ENCODE measurements at regions not wholly inside any gene's neighbourhood (a gene's known extent, or its start where the extent isn't known, plus 50 kb on each side); places are given as distances from the start of the nearest gene placed in this dataset.

GRCh38 chr9:103789686-103790085 is 304.4 kb upstream of the SMC2 start:
- DNase-seq (ENCODE audit: low read depth): no peak

GRCh38 chr9:103798620-103799019 is 295.5 kb upstream of the SMC2 start:
- DNase-seq (ENCODE audit: low read depth): peak; percentile 80
- TF ChIP-seq CTCF (IDR thresholded peaks at IDR 0.05; ENCODE audit: insufficient read depth, low read length, poor library complexity, severe bottlenecking): no peak

More at GRCh38 chr9:103789686-103790085, 304.4 kb upstream of the SMC2 start:
- no peaks in the 10 kb centered on the region for H3K36me3 ChIP-seq (ENCODE audit: control insufficient read depth, insufficient read depth, low read length)
- no peaks in the 10 kb centered on the region for H3K27me3 ChIP-seq (ENCODE audit: control insufficient read depth, insufficient read depth, low read length)
- no peak overlapping the region for H3K4me3 ChIP-seq (ENCODE audit: low read depth, low read length)
- peak; percentile 35 for TF ChIP-seq CTCF (IDR thresholded peaks at IDR 0.05; ENCODE audit: insufficient read depth, low read length, poor library complexity, severe bottlenecking)

GRCh38 chr9:103799959-103800358 is 294.1 kb upstream of the SMC2 start:
- Histone ChIP-seq H3K36me3 (ENCODE audit: control insufficient read depth, insufficient read depth, low read length) (no peaks in the 10 kb centered on the region), H3K4me3 (ENCODE audit: low read depth, low read length) (no peak overlapping the region), H3K27me3 (ENCODE audit: control insufficient read depth, insufficient read depth, low read length) (no peaks in the 10 kb centered on the region)
- no peak for DNase-seq (ENCODE audit: low read depth)
- no peak for TF ChIP-seq CTCF (IDR thresholded peaks at IDR 0.05; ENCODE audit: insufficient read depth, low read length, poor library complexity, severe bottlenecking)

More at GRCh38 chr9:103798620-103799019, 295.5 kb upstream of the SMC2 start:
- no peaks in the 10 kb centered on the region for H3K27me3 ChIP-seq (ENCODE audit: control insufficient read depth, insufficient read depth, low read length)
- H3K36me3 ChIP-seq (ENCODE audit: control insufficient read depth, insufficient read depth, low read length): no peaks in the 10 kb centered on the region
- no peak overlapping the region for H3K4me3 ChIP-seq (ENCODE audit: low read depth, low read length)

GRCh38 chr9:103802068-103802467 is 292.0 kb upstream of the SMC2 start:
- TF ChIP-seq CTCF (IDR thresholded peaks at IDR 0.05; ENCODE audit: insufficient read depth, low read length, poor library complexity, severe bottlenecking): no peak
- Histone ChIP-seq H3K36me3 (ENCODE audit: control insufficient read depth, insufficient read depth, low read length) (no peaks in the 10 kb centered on the region), H3K4me3 (ENCODE audit: low read depth, low read length) (no peak overlapping the region), H3K27me3 (ENCODE audit: control insufficient read depth, insufficient read depth, low read length) (no peaks in the 10 kb centered on the region)
- no peak for DNase-seq (ENCODE audit: low read depth)

GRCh38 chr9:103803245-103803644 is 290.9 kb upstream of the SMC2 start:
- no peaks in the 10 kb centered on the region for H3K36me3 ChIP-seq (ENCODE audit: control insufficient read depth, insufficient read depth, low read length)
- no peak overlapping the region for H3K4me3 ChIP-seq (ENCODE audit: low read depth, low read length)
- no peak for DNase-seq (ENCODE audit: low read depth)
- H3K27me3 ChIP-seq (ENCODE audit: control insufficient read depth, insufficient read depth, low read length): no peaks in the 10 kb centered on the region
- TF ChIP-seq CTCF (IDR thresholded peaks at IDR 0.05; ENCODE audit: insufficient read depth, low read length, poor library complexity, severe bottlenecking): no peak

- peak; percentile 60 for DNase-seq (ENCODE audit: low read depth)
- TF ChIP-seq CTCF (IDR thresholded peaks at IDR 0.05; ENCODE audit: insufficient read depth, low read length, poor library complexity, severe bottlenecking): no peak
- no peaks in the 10 kb centered on the region for H3K36me3 ChIP-seq (ENCODE audit: control insufficient read depth, insufficient read depth, low read length)
Observed at GRCh38 chr9:103804077-103804735, 289.9 kb upstream of the SMC2 start.

More at GRCh38 chr9:103804077-103804735, 289.9 kb upstream of the SMC2 start:
- H3K4me3 ChIP-seq (ENCODE audit: low read depth, low read length): no peak overlapping the region
- H3K27me3 ChIP-seq (ENCODE audit: control insufficient read depth, insufficient read depth, low read length): no peaks in the 10 kb centered on the region

Data from kidney epithelial cell (primary cell).